CD8-positive, alpha-beta memory T cell (primary cell): ENCODE measurements at regions not wholly inside any gene's neighbourhood (a gene's known extent, or its start where the extent isn't known, plus 50 kb on each side); places are given as distances from the start of the nearest gene placed in this dataset.

Experiments
- CTCF ChIA-PET: fragments of 350-600 bp; sonication (Branson Sonifier 250); formaldehyde crosslinking; loops from one replicate; lab custom pipeline; 2021; ENCODE audit warnings: antibody characterized with exemption; lab: Charles Lee
- POLR2A ChIA-PET: fragments of 350-600 bp; sonication (Branson Sonifier 250); formaldehyde crosslinking; loops from one replicate; lab custom pipeline; 2021; ENCODE audit warnings: antibody characterized with exemption; lab: Charles Lee
- DNase-seq, 5 donors: peaks; one replicate each; pipeline versions ENCODE4 v3.0.0 to v3.0.0-alpha.2; 2020 to 2022; ENCODE audit warnings: mixed read lengths in 1 of 5
- H3K27ac ChIP-seq: one replicate; pipeline ENCODE4 v1.7.0; 2013; ENCODE audit warnings: low read depth, mild to moderate bottlenecking, low read length, moderate library complexity
- H3K27me3 ChIP-seq: 2 replicates; pipeline ENCODE4 v1.7.0; 2013; ENCODE audit warnings: low read length, mild to moderate bottlenecking; ENCODE audit not compliant: insufficient read depth, poor library complexity, severe bottlenecking
- H3K36me3 ChIP-seq: 2 replicates; pipeline ENCODE4 v1.7.0; 2013; ENCODE audit warnings: mild to moderate bottlenecking, low read length, moderate library complexity; ENCODE audit not compliant: insufficient read depth
- H3K4me1 ChIP-seq: 2 replicates; pipeline ENCODE4 v1.7.0; 2013; ENCODE audit warnings: mild to moderate bottlenecking, low read length, moderate library complexity; ENCODE audit not compliant: insufficient read depth
- H3K4me3 ChIP-seq: 2 replicates; pipeline ENCODE4 v1.7.0; 2013; ENCODE audit warnings: mild to moderate bottlenecking, low read length
- H3K9me3 ChIP-seq: 2 replicates; pipeline ENCODE4 v1.7.0; 2013; ENCODE audit warnings: mild to moderate bottlenecking, low read length
- H3K27ac Mint-ChIP-seq, 8 donors: one replicate each; pipeline ENCODE4 v1.8.0; 2020 to 2021; ENCODE audit warnings: mixed read lengths in 8 of 8, mild to moderate bottlenecking in 6 of 8, inconsistent platforms in 3 of 8, moderate library complexity in 3 of 8
- H3K27me3 Mint-ChIP-seq, 2 donors: one replicate each; pipeline ENCODE4 v1.8.0; 2020 to 2021; ENCODE audit warnings: mixed read lengths in 2 of 2, mild to moderate bottlenecking in 1 of 2, moderate library complexity in 1 of 2
- H3K36me3 Mint-ChIP-seq, 3 donors: one replicate each; pipeline ENCODE4 v1.8.0; 2020 to 2021; ENCODE audit warnings: mixed read lengths in 3 of 3, inconsistent platforms in 1 of 3, mild to moderate bottlenecking in 1 of 3
- H3K4me1 Mint-ChIP-seq, 3 donors: one replicate each; pipeline ENCODE4 v1.8.0; 2020 to 2021; ENCODE audit warnings: mixed read lengths in 3 of 3, inconsistent platforms in 1 of 3, mild to moderate bottlenecking in 1 of 3
- H3K4me3 Mint-ChIP-seq, 7 donors: one replicate each; pipeline ENCODE4 v1.8.0; 2020 to 2021; ENCODE audit warnings: mixed read lengths in 7 of 7, mild to moderate bottlenecking in 6 of 7, moderate library complexity in 4 of 7, inconsistent platforms in 2 of 7
- H3K9me3 Mint-ChIP-seq, 5 donors: one replicate each; pipeline ENCODE4 v1.8.0; 2020 to 2022; ENCODE audit warnings: mixed read lengths in 5 of 5, mild to moderate bottlenecking in 3 of 5, moderate library complexity in 2 of 5, inconsistent platforms in 1 of 5

GRCh38 chr3:4220065-4220464 lies 83.1 kb upstream of the SETMAR start:
- CTCF ChIA-PET: no interaction called here

GRCh38 chr3:4222574-4223175 lies 80.5 kb upstream of the SETMAR start:
- CTCF ChIA-PET: no interaction called here
- Histone ChIP-seq H3K4me1 (no peaks in the 10 kb centered on the region), H3K4me3 (no peak overlapping the region), H3K27me3 (no peaks in the 10 kb centered on the region), H3K9me3 (no peaks in the 10 kb centered on the region), H3K27ac (no peak overlapping the region), H3K36me3 (no peaks in the 10 kb centered on the region)
- no peaks in the 10 kb centered on the region for H3K36me3 Mint-ChIP-seq
- peak overlapping the region in 1 of 8 donors; percentile 40 for H3K27ac Mint-ChIP-seq
- DNase-seq: no peak
- no peaks in the 10 kb centered on the region for H3K27me3 Mint-ChIP-seq
- H3K9me3 Mint-ChIP-seq: peaks cover 0 to 8% (median 0%) of the 10 kb centered on the region in 5 donors
- H3K4me3 Mint-ChIP-seq: no peak overlapping the region
- POLR2A ChIA-PET: no interaction called here
- no peaks in the 10 kb centered on the region for H3K4me1 Mint-ChIP-seq

More at GRCh38 chr3:4220065-4220464, 83.1 kb upstream of the SETMAR start:
- H3K27me3 Mint-ChIP-seq: no peaks in the 10 kb centered on the region
- Histone ChIP-seq H3K27ac (no peak overlapping the region), H3K27me3 (no peaks in the 10 kb centered on the region), H3K4me1 (no peaks in the 10 kb centered on the region), H3K36me3 (no peaks in the 10 kb centered on the region), H3K4me3 (no peak overlapping the region), H3K9me3 (no peaks in the 10 kb centered on the region)
- peaks cover 3 to 26% (median 20%) of the 10 kb centered on the region in 5 donors for H3K9me3 Mint-ChIP-seq
- peaks cover under 1 to 6% (median 2%) of the 10 kb centered on the region in 3 donors for H3K36me3 Mint-ChIP-seq
- POLR2A ChIA-PET: no interaction called here
- H3K27ac Mint-ChIP-seq: no peak overlapping the region
- no peak overlapping the region for H3K4me3 Mint-ChIP-seq
- DNase-seq: no peak
- no peaks in the 10 kb centered on the region for H3K4me1 Mint-ChIP-seq

- no peak overlapping the region for H3K4me3 ChIP-seq
- H3K4me1 Mint-ChIP-seq: no peaks in the 10 kb centered on the region
- peak overlapping the region in 1 of 8 donors; percentile 18 for H3K27ac Mint-ChIP-seq
- H3K27me3 Mint-ChIP-seq: no peaks in the 10 kb centered on the region
- H3K9me3 ChIP-seq: no peaks in the 10 kb centered on the region
- H3K9me3 Mint-ChIP-seq: peaks cover 0 to 10% (median 0%) of the 10 kb centered on the region in 5 donors
- CTCF ChIA-PET: no interaction called here
- H3K36me3 ChIP-seq: no peaks in the 10 kb centered on the region
- no peaks in the 10 kb centered on the region for H3K4me1 ChIP-seq
- no peak overlapping the region for H3K27ac ChIP-seq
- H3K27me3 ChIP-seq: no peaks in the 10 kb centered on the region
- H3K4me3 Mint-ChIP-seq: no peak overlapping the region
- H3K36me3 Mint-ChIP-seq: no peaks in the 10 kb centered on the region
- POLR2A ChIA-PET: no interaction called here
- DNase-seq: no peak
These were observed 79.4 kb upstream of the SETMAR start for GRCh38 chr3:4223777-4224176.

GRCh38 chr3:4224331-4224730 lies 78.8 kb upstream of the SETMAR start:
- H3K4me1 ChIP-seq: no peaks in the 10 kb centered on the region
- peaks cover 0 to 6% (median 0%) of the 10 kb centered on the region in 5 donors for H3K9me3 Mint-ChIP-seq
- H3K4me3 ChIP-seq: no peak overlapping the region
- no peaks in the 10 kb centered on the region for H3K27me3 Mint-ChIP-seq
- POLR2A ChIA-PET: no interaction called here
- no peaks in the 10 kb centered on the region for H3K9me3 ChIP-seq
- no peaks in the 10 kb centered on the region for H3K36me3 ChIP-seq
- no peak overlapping the region for H3K27ac Mint-ChIP-seq
- no peaks in the 10 kb centered on the region for H3K4me1 Mint-ChIP-seq
- CTCF ChIA-PET: no interaction called here
- H3K27me3 ChIP-seq: no peaks in the 10 kb centered on the region
- H3K27ac ChIP-seq: no peak overlapping the region
- DNase-seq: no peak
- H3K36me3 Mint-ChIP-seq: no peaks in the 10 kb centered on the region
- no peak overlapping the region for H3K4me3 Mint-ChIP-seq

GRCh38 chr3:4225005-4225471 lies 78.1 kb upstream of the SETMAR start:
- H3K36me3 Mint-ChIP-seq: no peaks in the 10 kb centered on the region
- no peak overlapping the region for H3K4me3 Mint-ChIP-seq
- H3K9me3 Mint-ChIP-seq: peaks cover 0 to 6% (median 0%) of the 10 kb centered on the region in 5 donors
- H3K27ac Mint-ChIP-seq: no peak overlapping the region
- no peak for DNase-seq
- Histone ChIP-seq H3K27ac (no peak overlapping the region), H3K4me1 (no peaks in the 10 kb centered on the region), H3K36me3 (no peaks in the 10 kb centered on the region), H3K9me3 (no peaks in the 10 kb centered on the region), H3K27me3 (no peaks in the 10 kb centered on the region), H3K4me3 (no peak overlapping the region)
- ChIA-PET CTCF (no interaction called here), POLR2A (no interaction called here)
- no peaks in the 10 kb centered on the region for H3K4me1 Mint-ChIP-seq
- H3K27me3 Mint-ChIP-seq: no peaks in the 10 kb centered on the region

- Histone ChIP-seq H3K4me1 (no peaks in the 10 kb centered on the region), H3K27me3 (no peaks in the 10 kb centered on the region), H3K27ac (no peak overlapping the region), H3K36me3 (no peaks in the 10 kb centered on the region), H3K9me3 (no peaks in the 10 kb centered on the region), H3K4me3 (no peak overlapping the region)
- Mint-ChIP-seq H3K27me3 (no peaks in the 10 kb centered on the region), H3K36me3 (peaks cover 0 to 2% (median 0%) of the 10 kb centered on the region in 3 donors), H3K4me3 (no peak overlapping the region), H3K27ac (peak overlapping the region in 1 of 8 donors; percentile 61), H3K9me3 (peaks cover 0 to 8% (median 0%) of the 10 kb centered on the region in 5 donors), H3K4me1 (no peaks in the 10 kb centered on the region)
- ChIA-PET POLR2A (no interaction called here), CTCF (no interaction called here)
- no peak for DNase-seq
These were observed 74.9 kb upstream of the SETMAR start for GRCh38 chr3:4228295-4228694.

- Mint-ChIP-seq H3K27ac (no peak overlapping the region), H3K36me3 (peaks cover 0 to 2% (median 0%) of the 10 kb centered on the region in 3 donors), H3K4me3 (no peak overlapping the region), H3K4me1 (no peaks in the 10 kb centered on the region), H3K9me3 (peaks cover 0 to 8% (median 0%) of the 10 kb centered on the region in 5 donors), H3K27me3 (no peaks in the 10 kb centered on the region)
- H3K4me3 ChIP-seq: no peak overlapping the region
- POLR2A ChIA-PET: no interaction called here
- H3K4me1 ChIP-seq: no peaks in the 10 kb centered on the region
- CTCF ChIA-PET: no interaction called here
- DNase-seq: no peak
- H3K27ac ChIP-seq: no peak overlapping the region
- H3K27me3 ChIP-seq: no peaks in the 10 kb centered on the region
- no peaks in the 10 kb centered on the region for H3K36me3 ChIP-seq
- H3K9me3 ChIP-seq: no peaks in the 10 kb centered on the region
These were observed 72.1 kb upstream of the SETMAR start for GRCh38 chr3:4231041-4231440.

GRCh38 chr3:4232798-4233197 lies 70.4 kb upstream of the SETMAR start:
- no peak for DNase-seq
- H3K27me3 Mint-ChIP-seq: no peaks in the 10 kb centered on the region
- Histone ChIP-seq H3K9me3 (no peaks in the 10 kb centered on the region), H3K4me3 (no peak overlapping the region), H3K36me3 (no peaks in the 10 kb centered on the region), H3K27me3 (no peaks in the 10 kb centered on the region), H3K27ac (no peak overlapping the region), H3K4me1 (no peaks in the 10 kb centered on the region)
- H3K27ac Mint-ChIP-seq: no peak overlapping the region
- H3K4me1 Mint-ChIP-seq: no peaks in the 10 kb centered on the region
- H3K9me3 Mint-ChIP-seq: peaks cover 4 to 11% (median 8%) of the 10 kb centered on the region in 5 donors
- H3K4me3 Mint-ChIP-seq: no peak overlapping the region
- CTCF ChIA-PET: no interaction called here
- POLR2A ChIA-PET: no interaction called here
- H3K36me3 Mint-ChIP-seq: peaks cover 0 to 5% (median 2%) of the 10 kb centered on the region in 3 donors
